Lower leg skin (tissue), 4 donors: ENCODE measurements at regions not wholly inside any gene's neighbourhood (a gene's known extent, or its start where the extent isn't known, plus 50 kb on each side); places are given as distances from the start of the nearest gene placed in this dataset.

ENCODE experiments used
- DNase-seq, 2 donors: peaks; one replicate each; pipeline ENCODE4 v3.0.0-alpha.2; 2019; ENCODE audit warnings: low spot score in 2 of 2
- H3K4me3 ChIP-seq: fragments of 200-600 bp; sonication (generic); 2 replicates; pipeline ENCODE4 v1.5.1; 2017; ENCODE audit warnings: mild to moderate bottlenecking, low read depth; ENCODE audit not compliant: poor library complexity, severe bottlenecking
- CTCF ChIP-seq, 3 donors: fragments of 450-650 bp; IDR thresholded peaks; one replicate each; pipeline ENCODE4 v1.5.1; 2016; ENCODE audit warnings: antibody characterized with exemption in 3 of 3, mild to moderate bottlenecking in 3 of 3, moderate library complexity in 2 of 3
- POLR2A ChIP-seq, 2 donors: fragments of 450-650 bp; IDR thresholded peaks; one replicate each; pipeline ENCODE4 v1.6.1; 2016 to 2017; ENCODE audit warnings: antibody characterized with exemption in 2 of 2, mild to moderate bottlenecking in 1 of 2, moderate library complexity in 1 of 2
- WGBS, 2 donors: methylation state at CpG; one replicate each; pipeline ENCODE4 v1.1.5; 2018; 5-methylcytosine and 5-hydroxymethylcytosine counted together
- intact Hi-C: fragments of 100-400 bp; cut with DNase I; formaldehyde crosslinking; loops from one replicate; pipeline ENCODE4 v1.15.0; 2023; ENCODE audit warnings: low total_unique reads

- H3K4me3 ChIP-seq = no peak overlapping the region
- DNase-seq = no peak
- intact Hi-C loops = no loop called here
- TF ChIP-seq CTCF (IDR thresholded peaks at IDR 0.05) (no peak), POLR2A (IDR thresholded peaks at IDR 0.05) (no peak)
- WGBS, 2 donors = 76 to 82% methylated on average over 12 to 13 of the region's 13 CpGs
These were observed 83.4 kb downstream of the MATN1 start for GRCh38 chr1:30639881-30640452.

GRCh38 chr1:30638811-30639210 lies 84.6 kb downstream of the MATN1 start:
- no peak overlapping the region for H3K4me3 ChIP-seq
- intact Hi-C loops = no loop called here
- 77 to 90% methylated on average over 4 to 5 of the region's 5 CpGs for WGBS, 2 donors
- DNase-seq = no peak
- TF ChIP-seq POLR2A (IDR thresholded peaks at IDR 0.05) = no peak
- TF ChIP-seq CTCF (IDR thresholded peaks at IDR 0.05) = no peak

- intact Hi-C loops = no loop called here
- H3K4me3 ChIP-seq = no peak overlapping the region
- TF ChIP-seq CTCF (IDR thresholded peaks at IDR 0.05) (no peak), POLR2A (IDR thresholded peaks at IDR 0.05) (no peak)
- no peak for DNase-seq
- WGBS, 2 donors = 74 to 83% methylated on average over 4 of the region's 4 CpGs
These were observed 85.3 kb downstream of the MATN1 start for GRCh38 chr1:30638086-30638485.

GRCh38 chr1:30637183-30637980 lies 86.0 kb downstream of the MATN1 start:
- TF ChIP-seq POLR2A (IDR thresholded peaks at IDR 0.05) = no peak
- no peak for TF ChIP-seq CTCF (IDR thresholded peaks at IDR 0.05)
- no peak for DNase-seq
- intact Hi-C loops = no loop called here
- H3K4me3 ChIP-seq = no peak overlapping the region
- 61 to 70% methylated on average over 12 of the region's 12 CpGs for WGBS, 2 donors

GRCh38 chr1:30636621-30637020 lies 86.8 kb downstream of the MATN1 start:
- intact Hi-C loops = no loop called here
- 88 to 93% methylated on average over 5 of the region's 5 CpGs for WGBS, 2 donors
- no peak for TF ChIP-seq POLR2A (IDR thresholded peaks at IDR 0.05)
- no peak for TF ChIP-seq CTCF (IDR thresholded peaks at IDR 0.05)

More at GRCh38 chr1:30636621-30637020, 86.8 kb downstream of the MATN1 start:
- DNase-seq = no peak
- no peak overlapping the region for H3K4me3 ChIP-seq
